Sigmoid colon (tissue), 6 donors: ENCODE measurements at regions not wholly inside any gene's neighbourhood (a gene's known extent, or its start where the extent isn't known, plus 50 kb on each side); places are given as distances from the start of the nearest gene placed in this dataset.

Experiments
- DNase-seq: peaks from one replicate; pipeline ENCODE4 v3.0.0-alpha.2; 2019
- H3K27ac ChIP-seq, 4 donors: fragments of 200-600 bp; sonication (generic); one replicate each; pipeline ENCODE4 v1.5.1; 2016 to 2019; ENCODE audit warnings: mild to moderate bottlenecking in 1 of 4
- H3K27me3 ChIP-seq, 3 donors: fragments of 200-600 bp; sonication (generic); one replicate each; pipeline ENCODE4 v1.5.1; 2019; ENCODE audit warnings: mild to moderate bottlenecking in 1 of 3
- H3K36me3 ChIP-seq, 4 donors: fragments of 200-600 bp; sonication (generic); one replicate each; pipeline ENCODE4 v1.5.1; 2016 to 2019
- H3K4me1 ChIP-seq, 4 donors: fragments of 200-600 bp; sonication (generic); one replicate each; pipeline ENCODE4 v1.5.1; 2017 to 2019
- H3K4me3 ChIP-seq, 4 donors: fragments of 200-600 bp; sonication (generic); one replicate each; pipeline ENCODE4 v1.5.1; 2017 to 2019; ENCODE audit warnings: mild to moderate bottlenecking in 2 of 4, moderate library complexity in 1 of 4
- H3K9me3 ChIP-seq, 4 donors: fragments of 200-600 bp in 3 of 4; sonication (generic) in 3 of 4; one replicate each; pipeline versions ENCODE4 v1.5.1 to v1.6.1; 2013 to 2019
- EP300 ChIP-seq, 4 donors: sonication (generic); formaldehyde crosslinking; IDR thresholded peaks; one replicate each; pipeline ENCODE4 v1.6.1; 2017; ENCODE audit warnings: antibody characterized with exemption in 4 of 4
- POLR2A ChIP-seq, 2 donors: fragments of 450-650 bp; IDR thresholded peaks; one replicate each; pipeline ENCODE4 v1.6.1; 2016; ENCODE audit warnings: antibody characterized with exemption in 2 of 2, mild to moderate bottlenecking in 2 of 2, moderate library complexity in 2 of 2
- POLR2AphosphoS5 ChIP-seq, 4 donors: sonication (generic); formaldehyde crosslinking; IDR thresholded peaks; one replicate each; pipeline ENCODE4 v1.6.1; 2017; ENCODE audit warnings: antibody characterized with exemption in 4 of 4
- WGBS, 2 donors: extraction: QIAGEN DNeasy Blood & Tissue Kit; methylation state at CpG; one replicate each; pipeline ENCODE4 v1.1.7; 2013; 5-methylcytosine and 5-hydroxymethylcytosine counted together
- intact Hi-C: fragments of 100-400 bp; cut with DNase I; formaldehyde crosslinking; loops from one replicate; pipeline ENCODE4 v1.15.1; 2023
- TF ChIP-seq, protein P1 (sequence below), 4 experiments: fragments of 450-650 bp in 3 of 4; fragments of 200-600 bp in 1 of 4; IDR thresholded peaks; one replicate each; pipeline ENCODE4 v1.5.1; 2016 to 2019; ENCODE audit warnings: antibody characterized with exemption in 4 of 4, mild to moderate bottlenecking in 3 of 4, moderate library complexity in 2 of 4
- donor health status: healthy with polysubstance abuse.
- donor health status: healthy.

DNA sequence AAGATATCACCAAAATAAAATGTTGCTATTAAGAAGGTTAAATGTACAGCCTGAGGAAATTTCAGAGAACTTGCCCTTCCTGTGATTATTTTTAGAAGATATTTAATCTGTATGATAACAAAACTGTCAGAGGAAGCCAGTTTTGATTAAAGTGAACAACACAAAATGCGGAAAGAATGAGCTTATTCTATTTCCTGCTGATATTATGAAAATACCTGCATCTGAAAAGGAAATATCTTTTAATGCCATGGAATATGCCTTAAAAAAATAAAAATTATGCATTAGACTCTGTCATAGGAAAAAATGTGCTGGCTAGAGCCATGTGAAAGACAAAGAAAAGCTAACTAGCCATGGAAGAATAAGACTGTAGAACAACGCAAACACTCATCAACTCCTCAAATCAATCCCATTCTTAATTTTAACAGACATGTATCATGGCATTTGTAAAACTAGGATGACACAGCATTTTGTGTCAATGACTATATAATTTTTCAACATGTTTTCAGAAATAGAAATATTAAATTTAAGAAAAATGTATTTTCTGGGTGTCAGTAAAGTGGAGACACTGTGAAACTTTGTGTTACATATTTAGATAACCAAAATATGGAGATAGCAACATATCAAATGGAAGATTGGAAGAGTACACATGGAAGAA, 1768.2 kb downstream of the SUCLG1 start:
- DNase-seq: no peak
- Histone ChIP-seq H3K36me3 (no peaks in the 10 kb centered on the region), H3K27ac (no peak overlapping the region), H3K9me3 (no peaks in the 10 kb centered on the region), H3K4me3 (no peak overlapping the region), H3K4me1 (no peaks in the 10 kb centered on the region), H3K27me3 (no peaks in the 10 kb centered on the region)
- no peak for TF ChIP-seq EP300 (IDR thresholded peaks at IDR 0.05)
- no peak for TF ChIP-seq POLR2AphosphoS5 (IDR thresholded peaks at IDR 0.05)
- no peak for TF ChIP-seq POLR2A (IDR thresholded peaks at IDR 0.05)
- TF ChIP-seq, protein P1, sequence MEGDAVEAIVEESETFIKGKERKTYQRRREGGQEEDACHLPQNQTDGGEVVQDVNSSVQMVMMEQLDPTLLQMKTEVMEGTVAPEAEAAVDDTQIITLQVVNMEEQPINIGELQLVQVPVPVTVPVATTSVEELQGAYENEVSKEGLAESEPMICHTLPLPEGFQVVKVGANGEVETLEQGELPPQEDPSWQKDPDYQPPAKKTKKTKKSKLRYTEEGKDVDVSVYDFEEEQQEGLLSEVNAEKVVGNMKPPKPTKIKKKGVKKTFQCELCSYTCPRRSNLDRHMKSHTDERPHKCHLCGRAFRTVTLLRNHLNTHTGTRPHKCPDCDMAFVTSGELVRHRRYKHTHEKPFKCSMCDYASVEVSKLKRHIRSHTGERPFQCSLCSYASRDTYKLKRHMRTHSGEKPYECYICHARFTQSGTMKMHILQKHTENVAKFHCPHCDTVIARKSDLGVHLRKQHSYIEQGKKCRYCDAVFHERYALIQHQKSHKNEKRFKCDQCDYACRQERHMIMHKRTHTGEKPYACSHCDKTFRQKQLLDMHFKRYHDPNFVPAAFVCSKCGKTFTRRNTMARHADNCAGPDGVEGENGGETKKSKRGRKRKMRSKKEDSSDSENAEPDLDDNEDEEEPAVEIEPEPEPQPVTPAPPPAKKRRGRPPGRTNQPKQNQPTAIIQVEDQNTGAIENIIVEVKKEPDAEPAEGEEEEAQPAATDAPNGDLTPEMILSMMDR (IDR thresholded peaks at IDR 0.05): no peak
- 88 to 95% methylated on average over 2 of the region's 2 CpGs for WGBS, 2 donors
- intact Hi-C loops: no loop called here

DNA sequence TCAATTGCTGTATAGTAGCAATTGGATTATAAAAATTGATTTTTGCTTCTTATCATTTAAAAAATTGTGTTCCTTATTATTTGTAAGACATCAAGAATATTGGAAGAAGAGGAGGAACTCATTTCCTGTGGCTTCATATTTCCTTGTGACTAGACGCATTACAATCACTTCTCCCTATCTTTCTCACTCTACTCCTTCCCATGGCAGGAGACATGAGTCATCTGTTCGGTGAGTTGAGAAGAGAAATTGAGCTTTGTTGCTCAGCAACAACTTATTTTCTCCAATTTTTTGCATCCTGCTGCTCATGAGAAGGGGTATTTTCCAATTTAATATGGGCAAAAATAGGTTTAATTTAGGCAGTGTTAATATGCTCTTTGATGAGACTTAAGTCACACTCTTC, 1783.9 kb downstream of the SUCLG1 start:
- Histone ChIP-seq H3K36me3 (no peaks in the 10 kb centered on the region), H3K4me1 (no peaks in the 10 kb centered on the region), H3K27me3 (no peaks in the 10 kb centered on the region), H3K27ac (no peak overlapping the region), H3K4me3 (no peak overlapping the region), H3K9me3 (peaks cover 0 to 2% (median 0%) of the 10 kb centered on the region in 4 donors)
- TF ChIP-seq POLR2AphosphoS5 (IDR thresholded peaks at IDR 0.05) (no peak), POLR2A (IDR thresholded peaks at IDR 0.05) (no peak), EP300 (IDR thresholded peaks at IDR 0.05) (no peak)
- TF ChIP-seq, protein P1 (IDR thresholded peaks at IDR 0.05): no peak
- intact Hi-C loops: no loop called here
- no peak for DNase-seq
- 57 to 71% methylated on average over 2 of the region's 2 CpGs for WGBS, 2 donors

DNA sequence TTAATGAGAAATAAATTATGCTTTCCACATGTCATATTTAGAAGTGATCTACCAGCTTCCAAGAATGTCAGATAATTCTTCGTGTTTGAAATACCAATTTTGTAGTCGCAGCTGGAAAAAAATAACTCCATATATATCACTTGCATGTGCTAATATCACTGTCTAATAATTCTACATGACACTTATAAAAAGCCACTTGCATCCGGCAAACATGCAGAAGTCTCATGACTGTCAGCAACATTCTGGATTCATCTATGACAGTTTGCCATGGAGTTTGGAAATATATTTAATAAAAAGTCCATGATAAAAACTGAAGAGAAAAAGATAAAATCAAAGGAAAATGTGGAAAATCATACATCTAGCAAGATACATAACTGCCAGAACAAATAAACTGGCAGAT, 1784.4 kb downstream of the SUCLG1 start:
- DNase-seq: no peak
- WGBS, 2 donors: 84 to 87% methylated on average over 3 of the region's 3 CpGs
- no peaks in the 10 kb centered on the region for H3K4me1 ChIP-seq
- H3K27me3 ChIP-seq: no peaks in the 10 kb centered on the region
- TF ChIP-seq, protein P1 (IDR thresholded peaks at IDR 0.05): no peak
- TF ChIP-seq POLR2A (IDR thresholded peaks at IDR 0.05) (no peak), EP300 (IDR thresholded peaks at IDR 0.05) (no peak), POLR2AphosphoS5 (IDR thresholded peaks at IDR 0.05) (no peak)
- no peaks in the 10 kb centered on the region for H3K36me3 ChIP-seq
- no peak overlapping the region for H3K27ac ChIP-seq
- no peak overlapping the region for H3K4me3 ChIP-seq
- peaks cover 0 to under 1% (median 0%) of the 10 kb centered on the region in 4 donors for H3K9me3 ChIP-seq
- intact Hi-C loops: no loop called here

DNA sequence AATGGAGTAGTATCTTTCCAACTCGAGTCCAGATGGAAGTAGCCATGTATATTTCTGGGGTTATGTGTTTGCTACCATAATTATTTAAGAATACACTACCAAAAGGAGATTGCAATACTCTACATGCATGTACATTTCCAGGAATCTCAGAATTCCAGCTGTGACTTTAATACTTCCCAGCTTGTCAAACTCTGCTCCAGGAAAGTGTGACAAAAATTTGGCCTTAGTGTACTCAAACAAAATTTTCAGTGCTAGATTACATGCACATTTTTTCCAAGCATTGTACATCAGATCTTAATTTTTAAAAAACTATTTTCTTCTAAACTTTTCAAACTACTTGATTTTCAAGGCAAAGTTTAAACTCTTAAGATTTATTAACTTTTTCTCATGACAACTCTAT, 1791.6 kb downstream of the SUCLG1 start:
- H3K9me3 ChIP-seq: no peaks in the 10 kb centered on the region
- intact Hi-C loops: no loop called here
- H3K36me3 ChIP-seq: no peaks in the 10 kb centered on the region
- no peaks in the 10 kb centered on the region for H3K4me1 ChIP-seq
- TF ChIP-seq POLR2AphosphoS5 (IDR thresholded peaks at IDR 0.05) (no peak), EP300 (IDR thresholded peaks at IDR 0.05) (no peak), POLR2A (IDR thresholded peaks at IDR 0.05) (no peak)
- TF ChIP-seq, protein P1 (IDR thresholded peaks at IDR 0.05): no peak
- H3K27ac ChIP-seq: no peak overlapping the region
- no peaks in the 10 kb centered on the region for H3K27me3 ChIP-seq
- no peak overlapping the region for H3K4me3 ChIP-seq
- 59 to 69% methylated on average over 1 of the region's 1 CpG for WGBS, 2 donors
- DNase-seq: no peak

DNA sequence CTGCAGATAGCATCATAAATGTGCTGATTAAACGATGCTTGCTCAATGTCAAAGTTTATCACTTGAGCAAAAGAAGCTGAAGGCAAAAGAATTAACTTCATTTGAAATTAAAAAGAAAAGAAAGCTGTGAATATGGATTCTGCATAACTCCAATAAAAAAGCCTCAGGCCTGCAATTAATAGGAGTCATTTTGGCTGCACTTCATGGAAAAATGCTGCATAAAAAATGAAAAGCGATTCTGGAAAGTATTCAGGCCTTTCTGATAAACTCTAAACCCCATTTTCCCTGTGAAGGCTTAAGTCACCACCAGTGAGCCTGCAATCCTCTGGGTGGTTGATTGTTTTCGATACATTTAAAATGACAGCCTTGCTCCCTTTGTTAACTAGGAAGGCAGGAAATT, 1793.4 kb downstream of the SUCLG1 start:
- peaks cover 0 to 9% (median 3%) of the 10 kb centered on the region in 4 donors for H3K4me1 ChIP-seq
- whole genome bisulfite sequencing, 2 donors: 86 to 88% methylated on average over 3 of the region's 3 CpGs
- H3K27me3 ChIP-seq: no peaks in the 10 kb centered on the region
- intact Hi-C loops: no loop called here
- DNase-seq: no peak
- H3K36me3 ChIP-seq: no peaks in the 10 kb centered on the region
- TF ChIP-seq, protein P1 (IDR thresholded peaks at IDR 0.05): no peak
- TF ChIP-seq EP300 (IDR thresholded peaks at IDR 0.05) (no peak), POLR2AphosphoS5 (IDR thresholded peaks at IDR 0.05) (no peak), POLR2A (IDR thresholded peaks at IDR 0.05) (no peak)
- H3K9me3 ChIP-seq: no peaks in the 10 kb centered on the region
- no peak overlapping the region for H3K4me3 ChIP-seq
- H3K27ac ChIP-seq: no peak overlapping the region
